ENCODE measurements at regions not wholly inside any gene's neighbourhood (a gene's known extent, or its start where the extent isn't known, plus 50 kb on each side); places are given as distances from the start of the nearest gene placed in this dataset.

DNA sequence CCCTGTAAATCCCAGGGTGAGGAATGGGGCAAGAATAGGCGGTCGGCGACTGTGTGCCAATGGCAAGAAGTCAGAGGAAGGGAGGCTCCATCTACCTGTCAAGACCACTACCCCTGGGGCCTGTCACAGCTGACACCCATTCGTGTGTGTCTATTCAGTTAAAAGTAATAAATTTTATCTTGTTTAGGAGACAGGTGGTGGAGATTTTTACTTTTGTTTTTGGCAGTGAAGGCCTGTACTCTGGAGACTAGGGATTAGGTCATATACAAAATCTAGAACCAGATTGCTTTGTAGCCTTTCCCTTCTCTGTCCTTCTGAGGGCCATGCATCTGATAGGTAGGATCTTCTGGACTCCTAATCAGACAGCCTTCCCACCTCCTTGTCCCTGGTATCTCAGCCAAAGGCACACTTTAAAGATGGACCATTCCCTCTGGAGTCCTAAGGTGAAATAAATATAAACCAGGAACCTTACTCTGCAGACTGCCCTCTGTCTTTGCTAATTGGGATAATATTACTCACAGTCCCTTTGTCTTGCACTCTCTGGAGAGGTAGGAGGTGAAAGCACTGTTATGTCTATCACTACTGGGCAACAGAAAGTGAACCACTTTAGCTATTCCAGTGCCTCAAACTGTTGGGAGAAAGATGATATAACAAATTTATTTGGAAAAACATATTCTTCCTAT lies 213.2 kb upstream of the ACTBL2 start:
- Mint-ChIP-seq H3K27me3 (peaks cover 12% of the 10 kb centered on the region), H3K27ac (no peak overlapping the region), H3K9me3 (no peaks in the 10 kb centered on the region), H3K4me1 (no peaks in the 10 kb centered on the region), H3K36me3 (no peaks in the 10 kb centered on the region), H3K4me3 (no peak overlapping the region)
- DNase-seq: no peak

DNA sequence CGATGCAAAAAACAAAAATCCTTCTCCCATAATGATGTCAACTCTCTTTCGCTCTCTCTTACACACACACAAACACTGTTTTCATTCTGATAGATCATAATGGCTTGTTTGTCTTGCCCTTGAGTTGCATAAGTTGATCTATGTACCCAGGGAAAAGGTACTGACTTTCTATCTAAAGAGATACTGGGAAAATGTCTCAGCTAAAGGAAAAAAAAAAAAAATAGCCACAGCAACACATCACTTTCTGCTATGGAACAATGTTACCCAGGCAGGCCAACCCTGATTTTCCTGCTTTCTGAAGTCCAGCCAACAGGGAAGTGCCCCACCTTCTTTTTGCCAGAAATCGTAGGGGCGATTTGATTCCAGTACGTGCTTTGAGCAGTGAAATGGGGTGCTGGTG lies 212.6 kb upstream of the ACTBL2 start:
- H3K27ac Mint-ChIP-seq: no peak overlapping the region
- H3K27me3 Mint-ChIP-seq: peaks cover 12% of the 10 kb centered on the region
- H3K9me3 Mint-ChIP-seq: no peaks in the 10 kb centered on the region
- H3K4me1 Mint-ChIP-seq: no peaks in the 10 kb centered on the region
- no peaks in the 10 kb centered on the region for H3K36me3 Mint-ChIP-seq
- no peak for DNase-seq
- H3K4me3 Mint-ChIP-seq: no peak overlapping the region

DNA sequence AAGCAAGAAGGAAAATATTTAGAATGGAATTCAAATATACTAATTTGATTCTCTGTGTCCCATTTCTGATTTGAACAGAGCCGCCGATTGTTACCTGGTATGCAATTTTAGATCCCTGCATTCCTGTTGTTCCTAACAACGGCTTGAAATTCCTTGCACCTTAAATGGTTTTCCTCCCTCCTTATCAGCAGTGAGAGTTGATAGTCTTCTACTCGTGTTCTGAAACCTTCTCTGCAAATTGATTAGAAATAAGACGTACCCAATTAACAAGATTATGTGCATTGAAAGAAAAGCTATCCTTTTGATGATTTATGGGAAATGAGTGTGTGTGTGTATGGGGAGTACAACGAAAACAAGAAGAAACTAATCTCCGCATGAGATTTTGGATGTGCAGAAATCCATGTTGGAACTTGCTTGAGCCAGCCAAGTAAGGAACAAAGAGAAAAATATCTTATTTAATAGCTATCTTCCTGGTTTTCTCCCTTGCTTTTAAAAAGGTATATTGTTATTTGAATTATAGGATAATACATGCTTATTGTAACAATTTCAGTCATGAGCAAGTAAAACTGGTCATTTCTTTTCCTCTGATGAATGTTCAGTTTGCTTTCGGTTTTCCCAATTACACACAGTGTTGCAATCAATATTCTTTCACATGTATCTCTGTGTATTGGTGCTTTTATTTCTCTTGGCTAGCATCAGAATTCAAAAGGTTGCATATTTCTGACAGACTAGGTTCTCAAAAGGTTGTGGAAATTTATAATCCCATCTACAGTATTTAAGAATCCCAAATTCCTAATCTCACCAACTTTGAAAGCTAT lies 211.1 kb upstream of the ACTBL2 start:
- H3K9me3 Mint-ChIP-seq: no peaks in the 10 kb centered on the region
- H3K36me3 Mint-ChIP-seq: no peaks in the 10 kb centered on the region
- H3K27me3 Mint-ChIP-seq: peaks cover 16% of the 10 kb centered on the region
- H3K27ac Mint-ChIP-seq: no peak overlapping the region
- DNase-seq: no peak
- H3K4me1 Mint-ChIP-seq: no peaks in the 10 kb centered on the region
- no peak overlapping the region for H3K4me3 Mint-ChIP-seq

DNA sequence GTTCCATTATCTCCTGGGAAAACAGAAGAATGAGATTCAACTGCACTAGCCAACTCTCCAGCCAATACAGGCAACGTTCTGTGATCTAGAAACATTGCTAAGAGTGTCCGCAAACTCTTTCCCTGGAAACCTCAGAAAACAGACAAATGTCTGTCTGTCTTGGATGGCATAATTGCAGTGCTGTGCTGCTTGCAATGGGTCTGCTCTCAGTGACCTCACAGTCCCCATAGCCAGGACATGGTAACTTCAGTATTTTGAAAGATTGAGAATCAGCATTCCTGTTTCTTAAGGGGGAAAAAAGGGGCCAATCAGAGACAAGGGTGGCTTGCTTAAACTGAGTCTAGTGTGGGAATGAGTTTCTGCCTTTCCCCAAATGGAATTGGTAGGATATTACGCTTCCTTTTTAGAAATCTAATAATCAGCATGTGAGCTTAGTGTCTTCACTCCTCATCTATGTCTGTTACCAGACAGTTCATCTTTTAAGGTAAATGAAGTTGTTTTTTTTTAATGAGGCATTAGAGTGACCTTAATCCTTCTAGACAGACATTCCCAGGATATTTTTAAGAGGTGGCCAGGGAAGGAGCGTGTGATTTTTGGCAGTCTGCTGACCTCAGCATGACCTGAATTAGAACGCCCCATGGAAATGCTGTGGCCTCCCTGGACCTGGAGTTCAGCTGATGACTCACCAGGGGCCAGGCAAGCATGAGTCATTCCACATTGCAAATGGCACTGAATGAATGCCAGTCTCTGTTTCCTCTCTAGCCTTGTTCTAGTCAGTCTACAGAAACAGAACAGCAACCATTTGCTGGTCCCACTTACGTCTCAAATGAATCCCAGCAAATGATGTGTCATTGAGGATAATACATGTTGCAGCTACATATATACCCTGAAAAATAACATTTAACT lies 210.2 kb upstream of the ACTBL2 start:
- no peak overlapping the region for H3K27ac Mint-ChIP-seq
- H3K27me3 Mint-ChIP-seq: peaks cover 16% of the 10 kb centered on the region
- no peaks in the 10 kb centered on the region for H3K36me3 Mint-ChIP-seq
- H3K9me3 Mint-ChIP-seq: no peaks in the 10 kb centered on the region
- H3K4me3 Mint-ChIP-seq: no peak overlapping the region
- no peaks in the 10 kb centered on the region for H3K4me1 Mint-ChIP-seq
- peak; percentile 10 for DNase-seq

DNA sequence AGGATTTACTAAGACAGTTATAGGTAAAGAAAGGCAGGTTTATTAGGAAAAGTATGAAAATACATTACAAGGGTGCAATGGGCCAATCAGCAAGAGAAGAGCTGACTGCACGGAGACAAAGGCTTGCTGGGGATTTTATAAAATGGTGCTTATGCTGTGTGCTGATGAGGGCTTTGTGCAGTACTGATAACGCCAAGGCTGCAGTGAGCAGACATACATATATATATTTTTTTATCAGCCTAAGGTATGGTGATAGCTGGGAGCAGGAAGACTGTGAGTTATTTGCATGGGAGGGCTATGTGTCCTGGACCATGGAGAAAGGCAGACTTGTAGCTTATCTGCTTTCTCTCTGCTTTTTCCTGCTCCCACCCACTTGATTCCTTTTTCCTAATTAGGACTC lies 208.1 kb upstream of the ACTBL2 start:
- no peaks in the 10 kb centered on the region for H3K36me3 Mint-ChIP-seq
- H3K4me1 Mint-ChIP-seq: no peaks in the 10 kb centered on the region
- no peak overlapping the region for H3K27ac Mint-ChIP-seq
- H3K9me3 Mint-ChIP-seq: no peaks in the 10 kb centered on the region
- peaks cover 16% of the 10 kb centered on the region for H3K27me3 Mint-ChIP-seq
- no peak overlapping the region for H3K4me3 Mint-ChIP-seq
- no peak for DNase-seq

DNA sequence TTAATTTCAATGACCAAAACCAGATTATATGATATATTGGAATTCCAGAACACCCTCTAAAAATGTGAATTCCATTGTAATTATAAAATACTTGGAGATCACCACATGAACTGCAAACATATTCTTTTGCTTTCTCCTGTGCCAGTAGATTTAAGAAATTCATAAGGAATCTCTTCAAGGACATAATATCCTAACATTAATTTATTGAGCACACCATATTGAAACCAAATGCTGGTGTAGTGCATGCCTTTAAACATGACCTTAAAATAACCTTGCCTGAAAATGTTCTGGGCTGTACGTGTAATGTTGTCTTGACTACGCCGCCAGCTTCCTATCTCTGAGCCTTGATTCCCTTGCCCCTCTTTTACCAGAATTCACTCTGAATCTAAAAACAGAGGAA lies 205.0 kb upstream of the ACTBL2 start:
- H3K4me1 Mint-ChIP-seq: no peaks in the 10 kb centered on the region
- H3K27me3 Mint-ChIP-seq: peaks cover 8% of the 10 kb centered on the region
- no peaks in the 10 kb centered on the region for H3K9me3 Mint-ChIP-seq
- H3K36me3 Mint-ChIP-seq: no peaks in the 10 kb centered on the region
- no peak overlapping the region for H3K27ac Mint-ChIP-seq
- no peak overlapping the region for H3K4me3 Mint-ChIP-seq
- DNase-seq: no peak

DNA sequence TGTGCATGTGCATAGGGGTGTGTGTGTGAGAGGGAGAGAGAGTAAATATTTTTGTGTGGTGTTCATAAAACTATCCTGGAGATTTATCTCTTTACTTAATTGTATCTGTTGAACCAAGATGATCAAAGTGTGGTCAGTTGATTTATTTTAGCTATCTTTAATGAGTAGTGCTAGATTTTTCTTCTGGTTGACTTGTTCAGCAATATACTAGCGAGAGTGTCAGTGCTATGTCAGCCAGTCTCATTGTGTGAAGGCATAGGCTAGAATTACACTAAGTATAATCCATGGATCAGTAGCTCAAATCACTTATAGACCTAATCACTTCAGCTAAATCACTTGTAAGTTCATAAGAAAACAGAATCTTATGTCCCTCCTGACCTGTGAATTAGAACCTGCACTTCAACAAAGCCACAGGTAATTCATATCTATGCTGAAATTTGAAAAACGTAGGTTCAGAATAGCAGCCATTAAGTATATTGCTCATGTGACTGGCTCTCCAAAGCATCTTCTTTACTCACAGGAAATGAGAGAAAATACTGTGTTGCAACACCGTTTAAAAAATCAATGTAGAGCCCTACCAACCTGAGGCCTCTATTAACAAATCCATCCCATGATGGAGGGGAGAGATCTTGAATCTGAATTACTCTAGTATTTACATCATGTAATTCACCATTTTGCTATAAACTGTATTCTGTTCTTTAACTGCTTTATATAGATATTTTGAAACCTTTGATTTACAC lies 203.1 kb upstream of the ACTBL2 start:
- Mint-ChIP-seq H3K27me3 (peaks cover 4% of the 10 kb centered on the region), H3K36me3 (no peaks in the 10 kb centered on the region), H3K27ac (no peak overlapping the region), H3K4me1 (no peaks in the 10 kb centered on the region), H3K4me3 (no peak overlapping the region), H3K9me3 (no peaks in the 10 kb centered on the region)
- no peak for DNase-seq

DNA sequence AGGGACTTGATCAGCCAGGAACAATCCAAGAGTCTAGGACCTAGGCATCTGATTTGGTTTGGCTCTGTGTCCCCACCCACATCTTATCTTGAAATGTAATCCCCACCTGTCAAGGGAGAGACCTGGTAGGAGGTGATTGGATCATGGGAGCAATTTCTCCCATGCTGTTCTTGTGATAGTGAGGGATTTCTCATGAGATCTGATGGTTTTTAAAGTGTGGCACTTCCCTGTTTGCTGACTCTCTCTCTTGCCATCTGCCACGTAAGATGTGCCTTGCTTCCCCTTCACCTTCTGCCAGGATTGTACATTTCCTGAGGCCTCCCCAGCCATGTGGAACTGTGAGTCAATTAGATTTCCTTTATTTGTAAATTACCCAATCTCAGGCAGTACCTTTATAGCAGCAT lies 201.7 kb upstream of the ACTBL2 start:
- Mint-ChIP-seq H3K4me3 (no peak overlapping the region), H3K4me1 (no peaks in the 10 kb centered on the region), H3K9me3 (no peaks in the 10 kb centered on the region), H3K36me3 (no peaks in the 10 kb centered on the region), H3K27ac (no peak overlapping the region), H3K27me3 (no peaks in the 10 kb centered on the region)
- DNase-seq: no peak

DNA sequence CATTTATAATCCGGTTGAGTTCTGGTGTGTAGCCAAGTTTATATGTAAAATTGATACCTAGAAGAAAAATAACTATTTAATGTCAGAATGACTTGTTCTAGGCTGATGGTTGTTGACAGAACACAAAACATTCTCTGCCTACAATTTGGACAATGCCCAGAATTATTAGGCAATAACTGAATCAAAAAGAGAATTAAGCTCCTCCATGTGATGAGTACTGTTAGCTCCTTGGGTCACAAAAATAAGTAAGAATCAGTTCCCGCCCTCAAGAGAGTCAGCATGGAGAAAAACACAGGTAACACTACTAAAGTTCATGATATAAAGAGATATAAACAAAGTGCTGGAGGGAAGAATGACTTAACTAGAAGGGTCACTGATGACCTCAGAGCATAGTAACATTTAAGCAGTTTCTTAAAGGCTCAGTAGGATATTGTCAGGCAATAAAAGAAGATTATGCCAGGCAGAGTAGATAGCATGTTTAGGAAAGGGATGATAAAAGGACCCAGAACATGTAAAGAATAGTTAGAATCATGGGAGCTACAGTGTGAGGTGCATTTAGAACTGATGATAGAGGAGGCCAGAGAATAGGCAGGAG lies 200.5 kb upstream of the ACTBL2 start:
- Mint-ChIP-seq H3K9me3 (no peaks in the 10 kb centered on the region), H3K4me3 (no peak overlapping the region), H3K27ac (no peak overlapping the region), H3K4me1 (no peaks in the 10 kb centered on the region), H3K27me3 (no peaks in the 10 kb centered on the region), H3K36me3 (no peaks in the 10 kb centered on the region)
- DNase-seq: no peak

DNA sequence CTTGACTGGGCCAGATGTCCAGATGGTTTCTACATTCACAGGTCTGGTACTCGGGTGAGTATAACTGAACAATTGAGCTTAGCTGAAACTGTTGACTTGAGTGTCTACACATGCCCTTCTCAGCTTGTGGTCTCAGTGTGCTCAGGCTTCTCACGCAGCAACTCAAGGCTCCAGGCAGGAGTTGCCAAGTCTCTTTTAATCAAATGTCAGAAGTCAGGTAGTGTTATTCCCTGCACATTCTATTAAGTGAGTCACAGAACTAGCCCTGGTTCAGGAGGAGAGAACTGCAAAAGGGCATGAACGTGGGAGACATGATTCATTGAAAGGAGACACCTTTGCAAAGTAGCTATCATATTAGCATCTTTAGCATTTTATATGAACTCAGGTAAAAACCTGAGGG lies 199.3 kb upstream of the ACTBL2 start:
- no peak for DNase-seq
- Mint-ChIP-seq H3K4me1 (no peaks in the 10 kb centered on the region), H3K4me3 (no peak overlapping the region), H3K27ac (no peak overlapping the region), H3K27me3 (no peaks in the 10 kb centered on the region), H3K9me3 (no peaks in the 10 kb centered on the region), H3K36me3 (no peaks in the 10 kb centered on the region)

DNA sequence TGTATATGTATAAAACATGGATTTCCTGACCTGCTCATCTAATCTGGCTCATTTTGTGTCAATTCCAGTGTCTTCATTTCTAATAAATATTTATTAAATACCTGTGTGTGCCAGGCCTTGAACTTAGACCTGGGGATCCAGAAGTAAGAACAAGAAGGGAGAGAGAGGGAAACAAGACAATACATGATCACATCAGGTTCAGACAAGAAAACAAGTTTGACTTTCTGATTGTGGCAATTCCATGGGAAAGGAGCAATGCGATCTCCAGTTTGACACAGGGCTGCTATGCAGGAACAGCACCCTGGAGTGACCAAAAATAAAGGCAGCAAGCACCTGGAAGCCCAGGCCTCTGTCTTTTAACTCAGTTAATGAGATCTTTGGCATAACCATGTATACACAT lies 198.1 kb upstream of the ACTBL2 start:
- H3K9me3 Mint-ChIP-seq: no peaks in the 10 kb centered on the region
- no peaks in the 10 kb centered on the region for H3K4me1 Mint-ChIP-seq
- no peaks in the 10 kb centered on the region for H3K36me3 Mint-ChIP-seq
- no peak for DNase-seq
- no peaks in the 10 kb centered on the region for H3K27me3 Mint-ChIP-seq
- no peak overlapping the region for H3K4me3 Mint-ChIP-seq
- H3K27ac Mint-ChIP-seq: no peak overlapping the region

DNA sequence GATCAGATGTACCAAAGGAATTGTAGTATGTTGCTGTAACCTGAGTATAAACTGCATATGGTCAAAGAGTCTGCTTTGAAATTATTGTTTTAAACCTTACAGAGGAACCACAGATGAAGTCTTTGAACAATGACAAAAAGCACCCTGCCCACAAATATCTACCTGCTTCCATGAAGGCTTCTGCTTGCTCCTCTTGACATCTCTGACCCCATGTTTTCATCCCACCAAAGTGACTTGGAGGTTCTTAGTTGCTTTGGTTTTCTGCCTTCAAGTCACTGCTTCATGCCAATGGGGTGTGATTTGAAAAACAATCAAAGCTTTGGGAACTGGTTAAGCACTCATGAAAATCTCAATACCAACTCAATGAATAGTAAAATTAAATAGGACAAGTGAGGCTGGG lies 194.6 kb upstream of the ACTBL2 start:
- Mint-ChIP-seq H3K4me1 (no peaks in the 10 kb centered on the region), H3K9me3 (no peaks in the 10 kb centered on the region), H3K36me3 (no peaks in the 10 kb centered on the region), H3K27me3 (no peaks in the 10 kb centered on the region), H3K4me3 (no peak overlapping the region), H3K27ac (no peak overlapping the region)
- no peak for DNase-seq

DNA sequence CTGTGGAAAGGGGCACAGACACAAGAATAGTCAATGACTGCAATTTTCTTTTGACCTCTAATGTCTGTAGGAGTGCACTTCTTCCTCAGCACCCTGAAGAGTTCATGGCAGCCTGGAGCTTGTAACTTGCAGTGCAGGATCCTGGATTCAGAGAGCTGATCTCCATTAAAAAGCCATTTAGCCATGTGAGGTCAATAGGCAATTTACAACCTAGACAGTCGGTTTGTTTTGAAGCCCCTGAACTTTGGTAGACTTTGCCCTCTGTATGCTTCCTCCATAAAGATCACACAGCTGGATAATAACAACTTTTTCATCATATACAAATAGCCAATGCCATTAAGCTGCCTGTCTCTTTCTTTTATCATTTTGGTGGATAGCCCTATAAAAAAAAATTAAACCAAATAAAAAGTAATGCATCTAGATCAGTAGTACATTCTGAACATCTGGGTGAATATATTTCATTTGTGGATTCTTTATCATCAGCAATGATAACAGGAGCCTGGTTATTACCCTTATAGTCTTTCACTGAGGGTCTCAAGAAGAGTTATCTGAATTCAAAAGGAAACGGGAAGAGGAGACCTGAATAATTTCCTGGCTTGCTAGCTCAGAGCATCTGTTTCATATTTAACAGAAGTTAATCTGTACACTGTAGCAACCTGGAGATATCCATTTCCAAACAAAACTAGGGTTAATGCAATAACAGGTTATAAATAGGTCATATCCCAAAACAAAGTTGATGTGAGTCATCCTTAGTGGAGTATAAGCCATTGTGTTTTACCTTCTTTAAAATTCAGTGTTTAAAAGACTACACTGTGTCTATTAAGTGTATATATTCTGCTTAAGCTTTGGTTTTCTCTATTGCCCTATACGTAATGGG lies 193.8 kb upstream of the ACTBL2 start:
- no peak for DNase-seq
- Mint-ChIP-seq H3K4me1 (no peaks in the 10 kb centered on the region), H3K9me3 (no peaks in the 10 kb centered on the region), H3K27ac (no peak overlapping the region), H3K36me3 (no peaks in the 10 kb centered on the region), H3K27me3 (no peaks in the 10 kb centered on the region), H3K4me3 (no peak overlapping the region)

DNA sequence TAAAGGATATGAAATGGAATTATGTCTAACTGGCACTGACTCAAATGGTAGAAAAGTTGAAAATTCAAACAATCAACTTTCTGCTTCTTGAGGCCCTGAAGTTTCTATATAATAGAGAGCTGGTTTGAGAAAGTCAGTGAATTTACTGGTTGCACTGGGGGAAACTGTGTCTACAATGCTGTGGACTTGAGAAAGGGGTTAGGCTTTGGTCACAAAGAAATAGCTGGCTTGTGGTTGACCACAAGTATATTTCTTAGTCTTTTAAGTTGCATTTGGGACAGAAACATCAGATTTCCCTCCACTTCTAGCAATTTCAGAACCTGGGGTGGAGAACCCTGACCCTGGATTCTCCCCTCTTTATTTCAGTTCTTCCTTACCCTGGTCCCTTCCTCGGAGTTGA lies 192.6 kb upstream of the ACTBL2 start:
- no peak for DNase-seq
- Mint-ChIP-seq H3K36me3 (no peaks in the 10 kb centered on the region), H3K27ac (no peak overlapping the region), H3K9me3 (no peaks in the 10 kb centered on the region), H3K4me3 (no peak overlapping the region), H3K27me3 (no peaks in the 10 kb centered on the region), H3K4me1 (no peaks in the 10 kb centered on the region)
